Bone marrow (tissue), 2 donors: ENCODE measurements at regions not wholly inside any gene's neighbourhood (a gene's known extent, or its start where the extent isn't known, plus 50 kb on each side); places are given as distances from the start of the nearest gene placed in this dataset.
"Not testable (repeated sequence)": the region's sequence is repeated elsewhere in the genome, so short reads cannot be mapped to it uniquely, and the experiment has no call there.

Source experiments
- DNase-seq, 2 donors: peaks; one replicate each; lab custom pipeline; 2025; lab: John Stamatoyannopoulos, UW

DNA sequence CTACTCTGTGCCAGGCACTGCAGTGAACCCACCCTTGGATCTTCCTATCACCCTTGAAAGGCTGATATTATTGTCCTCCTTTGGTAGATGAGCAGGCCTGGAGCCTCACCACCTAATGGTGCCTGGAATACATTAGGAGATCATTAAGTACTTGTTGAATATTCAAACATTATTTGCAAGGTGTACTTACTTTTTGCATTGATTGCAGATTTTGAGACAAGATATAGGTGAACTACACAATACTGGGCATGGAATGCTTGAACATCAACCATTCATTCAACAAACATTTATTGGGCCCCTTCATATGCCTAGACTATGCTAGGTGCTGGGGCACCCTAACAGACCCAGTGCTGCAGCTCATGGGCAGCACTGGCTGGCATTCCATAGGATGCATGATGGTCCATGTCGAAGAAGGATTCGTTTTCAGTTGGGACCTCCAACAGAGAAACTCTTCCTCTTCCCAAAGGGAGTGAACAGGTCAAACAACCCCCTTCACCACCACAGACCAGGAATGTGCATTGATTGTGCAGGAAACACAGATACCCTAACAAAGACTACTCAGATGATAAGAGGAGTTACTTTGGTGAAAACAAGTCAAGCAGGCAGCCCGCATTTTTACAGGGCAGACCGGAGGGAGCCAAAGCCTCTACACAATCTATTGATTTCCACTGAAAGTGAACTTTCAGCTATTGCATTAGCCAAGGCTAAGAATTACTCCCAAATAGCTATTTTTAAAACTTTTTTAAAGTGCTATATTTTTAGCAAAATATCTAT, 149.6 kb upstream of the SH3BP4 start:
- no peak for DNase-seq

DNA sequence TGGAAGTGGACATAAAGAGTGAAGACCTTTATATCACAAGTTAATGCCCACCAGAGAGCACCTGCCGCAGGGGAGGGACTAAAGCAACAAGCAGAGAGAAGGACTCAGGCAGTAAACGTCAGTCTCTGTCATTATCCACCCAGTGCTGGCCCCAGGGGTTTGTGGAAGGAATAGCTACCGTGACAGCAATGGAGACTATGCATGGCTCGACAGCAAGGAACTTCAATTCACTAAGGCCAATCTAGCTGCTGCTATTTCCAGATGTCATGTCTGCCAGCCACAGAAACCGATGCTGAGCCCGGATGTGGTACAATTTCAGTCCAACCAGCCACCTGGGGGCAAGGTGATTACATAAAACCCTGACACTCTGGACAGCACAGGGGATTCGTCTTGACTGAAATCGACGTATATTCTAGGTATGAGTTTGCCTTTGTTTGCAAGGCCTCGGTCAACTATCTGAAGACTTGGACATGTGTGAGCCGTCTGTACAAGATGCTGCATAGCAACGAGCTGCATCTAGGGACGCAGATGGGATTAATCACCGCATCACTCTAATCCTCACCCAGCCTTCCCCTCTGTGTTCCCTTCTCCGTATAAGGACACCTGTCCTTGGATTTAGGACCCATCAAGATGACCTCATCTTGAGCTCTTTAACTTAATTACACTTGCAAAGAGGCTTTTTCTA, 154.1 kb upstream of the SH3BP4 start:
- DNase-seq = no peak

DNA sequence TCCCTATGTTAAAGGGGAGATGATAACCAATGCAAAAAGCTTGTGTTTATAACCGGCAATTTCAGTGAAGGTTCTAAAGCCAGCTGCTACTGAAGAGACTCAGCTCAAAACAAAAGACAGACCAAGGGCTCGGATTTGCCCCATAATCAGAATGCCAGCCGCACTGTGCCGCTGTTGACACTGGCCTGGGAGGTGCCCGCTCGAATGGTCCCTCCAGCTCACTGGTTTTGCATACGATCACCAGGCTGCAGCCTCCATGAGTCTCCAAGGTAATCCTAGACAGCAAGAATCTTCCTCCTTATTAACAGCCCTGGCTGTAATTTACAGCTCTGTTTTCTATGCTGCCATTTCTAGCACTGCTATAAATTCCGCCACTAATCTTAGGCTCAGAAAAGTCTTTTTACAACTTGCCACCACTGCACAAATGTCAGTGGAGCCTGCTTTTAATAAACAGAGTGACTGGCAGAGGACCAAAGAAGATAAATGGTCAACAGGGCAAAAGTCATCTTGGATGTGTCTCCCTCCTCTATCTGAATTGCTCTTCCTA, 155.7 kb upstream of the SH3BP4 start:
- no peak for DNase-seq

DNA sequence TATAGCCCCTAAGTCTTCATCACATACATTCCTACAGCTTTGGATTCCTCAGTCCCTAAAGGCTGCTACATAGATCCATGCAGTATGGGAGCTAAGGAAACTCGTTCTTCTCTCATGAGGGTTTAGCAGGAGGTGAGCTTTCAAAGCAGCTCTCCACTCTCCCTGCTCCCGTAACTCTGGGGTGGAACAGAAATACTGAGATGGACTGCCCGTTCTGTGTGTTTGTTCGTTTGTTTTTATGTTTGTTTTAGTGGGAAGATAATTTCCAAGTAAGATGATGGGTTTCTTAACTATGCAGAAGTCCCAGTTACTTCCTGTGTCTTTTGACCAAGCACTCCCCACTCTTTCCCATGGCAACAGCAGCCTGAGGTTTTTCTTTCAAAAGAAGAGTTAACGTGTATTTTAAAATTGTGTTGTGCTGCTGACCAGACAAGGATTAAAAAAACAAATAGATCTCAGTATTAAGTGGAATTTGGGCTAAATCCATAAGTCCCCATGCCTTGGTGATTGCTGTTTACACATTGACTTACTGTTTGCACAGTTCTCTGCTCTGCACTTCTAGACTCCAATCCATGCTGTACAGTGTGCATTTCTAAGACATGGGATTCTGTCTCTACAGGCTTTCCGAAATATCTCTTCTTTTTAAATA, 156.4 kb upstream of the SH3BP4 start:
- no peak for DNase-seq

DNA sequence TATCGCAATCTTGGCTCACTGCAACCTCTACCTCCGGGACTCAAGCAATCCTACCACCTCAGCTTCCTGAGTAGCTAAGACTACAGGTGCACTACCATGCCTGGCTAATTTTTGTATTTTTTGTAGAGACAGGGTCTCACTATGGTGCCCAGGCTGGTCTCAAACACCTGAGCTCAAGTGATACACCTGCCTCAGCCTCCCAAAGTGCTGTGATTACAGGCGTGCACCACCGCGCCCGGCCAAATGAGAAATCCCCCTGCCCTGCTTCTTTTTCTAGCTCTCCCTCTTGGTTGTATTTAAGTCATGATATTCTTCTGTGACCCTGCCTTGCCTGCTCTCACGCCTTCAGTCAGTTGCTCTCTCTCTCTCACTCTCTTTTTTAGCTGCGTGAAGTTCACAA, 157.0 kb upstream of the SH3BP4 start:
- DNase-seq = no peak

DNA sequence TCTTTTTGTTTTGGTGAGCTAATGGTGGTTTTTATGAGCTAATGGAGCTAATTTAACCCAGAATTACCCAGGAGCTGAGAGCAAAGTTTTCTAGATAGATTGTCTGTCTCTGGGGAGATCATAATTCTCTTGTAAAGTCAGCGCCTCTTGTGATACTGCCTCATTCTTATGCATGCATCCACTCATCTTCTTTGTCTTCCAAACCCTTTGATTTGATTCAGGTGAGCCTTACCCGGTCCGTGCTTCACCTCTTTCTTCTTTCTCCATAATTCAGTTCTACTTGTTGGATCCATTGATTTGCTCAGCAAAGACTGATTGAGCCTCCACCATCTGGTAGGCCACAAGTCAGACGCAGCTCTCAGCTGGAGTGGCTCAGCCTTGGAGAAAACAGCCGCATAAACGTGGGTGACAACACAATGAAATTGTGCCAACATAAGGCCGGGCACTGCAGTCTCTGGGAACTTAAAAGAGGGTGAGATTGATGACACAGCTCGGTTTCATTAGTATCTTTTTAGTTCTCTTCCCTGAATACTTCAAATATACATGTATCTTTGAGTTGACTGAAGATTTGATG, 158.5 kb upstream of the SH3BP4 start:
- no peak for DNase-seq

DNA sequence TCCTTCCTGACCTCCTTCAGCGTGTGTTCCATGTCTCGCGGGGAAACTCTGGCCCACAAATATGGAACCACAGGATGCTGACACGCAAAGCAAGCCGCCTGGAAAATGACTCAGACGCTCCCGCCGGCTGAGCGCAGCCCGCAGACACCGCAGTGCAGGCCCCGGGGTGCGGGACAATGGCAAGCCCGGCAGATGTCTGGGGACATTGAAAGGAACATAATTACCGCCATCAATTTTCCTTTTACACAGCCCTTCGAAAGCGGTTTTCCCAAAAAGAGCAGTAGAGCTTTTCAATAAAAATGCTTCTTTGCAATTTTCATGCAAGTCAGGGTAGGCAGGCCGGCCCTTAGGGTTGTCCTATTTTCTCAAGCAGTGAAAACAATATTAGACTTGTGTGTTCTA, 159.2 kb upstream of the SH3BP4 start:
- no peak for DNase-seq

DNA sequence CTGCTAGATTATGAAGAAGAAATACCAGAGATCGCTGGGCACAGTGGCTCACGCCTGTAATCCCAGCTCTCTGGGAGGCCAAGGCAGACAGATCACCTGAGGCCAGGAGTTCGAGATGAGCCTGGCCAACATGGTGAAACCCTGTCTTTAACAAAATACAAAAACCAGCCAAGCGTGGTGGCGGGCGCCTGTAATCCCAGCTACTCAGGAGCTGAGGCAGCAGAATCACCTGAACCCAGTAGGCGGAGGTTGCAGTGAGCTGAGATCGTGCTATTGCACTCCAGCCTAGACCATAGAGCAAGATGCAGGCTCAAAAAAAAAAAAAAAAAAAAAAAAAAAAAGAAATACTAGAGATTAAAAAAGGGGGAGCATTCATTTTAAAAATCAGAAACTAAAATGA, 159.7 kb upstream of the SH3BP4 start:
- DNase-seq = not testable (repeated sequence)

DNA sequence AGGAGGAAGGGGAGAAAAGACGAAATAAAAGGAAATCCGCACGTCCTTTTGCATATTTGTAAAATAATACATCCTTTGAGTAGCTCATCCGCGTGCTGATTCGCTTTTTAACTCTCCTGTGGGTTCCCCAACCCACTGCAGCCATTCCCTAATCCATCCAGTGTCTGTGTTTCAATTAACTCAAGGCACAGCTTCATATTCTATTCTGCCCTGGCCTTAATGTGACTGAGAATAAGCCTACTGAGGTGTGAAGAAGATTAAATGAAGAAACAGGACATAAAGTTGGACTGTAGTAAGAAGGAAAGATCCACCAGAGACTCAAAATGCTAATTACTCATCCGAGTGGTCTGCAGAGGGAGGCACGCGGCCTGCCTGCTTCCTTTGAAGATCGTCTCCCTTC, 161.4 kb upstream of the SH3BP4 start:
- no peak for DNase-seq

DNA sequence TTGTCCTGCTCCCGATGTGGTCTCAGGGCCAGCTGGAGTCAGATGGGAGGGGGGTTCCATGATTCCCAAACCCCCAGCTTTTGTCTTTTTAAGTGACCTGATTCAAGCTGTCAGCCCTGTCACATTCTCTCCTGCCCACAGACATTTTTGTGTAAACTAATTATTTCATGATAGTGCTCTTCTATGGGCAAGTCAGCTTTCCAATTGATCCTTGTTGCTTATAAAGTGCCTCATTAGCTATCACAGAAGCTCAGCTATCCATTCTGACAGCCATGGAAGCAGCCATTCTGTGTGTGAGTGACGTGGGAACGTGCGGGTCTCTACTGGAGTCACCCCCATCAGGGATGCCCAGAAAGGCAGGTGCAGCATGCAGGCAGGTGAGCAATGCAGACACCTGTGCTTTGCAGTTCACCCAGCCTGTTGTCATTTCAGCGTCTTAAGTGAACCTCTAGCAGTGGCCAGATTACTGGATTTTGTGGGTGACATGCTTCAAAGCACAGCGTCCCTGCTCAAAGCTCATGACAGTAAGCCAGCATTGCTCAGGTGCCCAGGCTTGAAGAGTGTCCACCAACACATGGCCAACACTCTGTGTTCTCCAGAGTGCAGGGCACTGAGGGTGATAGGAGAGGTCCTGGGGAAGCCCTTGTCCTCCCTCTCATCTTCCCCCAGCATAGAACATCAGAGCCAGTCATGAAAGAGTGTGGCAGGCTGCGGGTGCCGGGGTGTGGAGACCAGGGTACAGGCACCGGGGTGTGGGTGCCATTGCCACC, 162.1 kb upstream of the SH3BP4 start:
- no peak for DNase-seq

DNA sequence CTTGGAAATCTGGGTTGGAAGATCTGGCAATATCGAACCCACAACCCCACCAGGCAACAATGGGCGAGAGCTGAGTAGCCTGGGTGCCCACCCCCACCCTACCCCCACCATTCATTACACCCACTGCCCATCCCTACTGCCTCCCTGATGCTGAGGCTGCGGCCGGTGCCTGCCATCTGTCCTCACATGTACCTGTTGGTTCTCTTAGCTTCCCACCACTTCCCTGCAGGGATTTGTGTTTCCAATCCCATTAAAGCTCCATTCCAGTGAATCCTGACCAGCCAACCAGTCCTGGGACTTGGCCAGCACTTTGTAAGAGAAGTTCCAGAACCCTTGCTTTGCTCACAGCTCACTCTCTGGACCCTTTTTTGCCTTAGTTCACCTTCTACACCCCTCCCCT, 163.0 kb upstream of the SH3BP4 start:
- no peak for DNase-seq

DNA sequence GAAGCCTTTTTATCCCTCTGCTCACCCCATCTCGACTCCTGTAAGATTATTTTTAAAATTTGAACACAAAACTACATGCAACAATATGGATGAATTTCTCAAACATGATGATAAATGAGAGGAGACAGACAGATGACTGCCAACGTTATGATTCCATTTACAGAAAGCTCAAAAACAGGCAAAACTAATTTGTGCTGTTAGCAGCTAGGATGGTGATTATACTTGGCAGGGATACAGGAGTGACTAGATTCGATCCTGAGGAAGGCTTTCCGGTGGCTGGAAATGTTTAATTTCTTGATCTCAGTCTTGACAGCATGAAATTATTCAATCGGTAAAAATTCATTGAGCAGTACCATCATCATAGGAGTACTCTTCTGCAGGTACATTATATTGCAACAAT, 163.4 kb upstream of the SH3BP4 start:
- DNase-seq = no peak

DNA sequence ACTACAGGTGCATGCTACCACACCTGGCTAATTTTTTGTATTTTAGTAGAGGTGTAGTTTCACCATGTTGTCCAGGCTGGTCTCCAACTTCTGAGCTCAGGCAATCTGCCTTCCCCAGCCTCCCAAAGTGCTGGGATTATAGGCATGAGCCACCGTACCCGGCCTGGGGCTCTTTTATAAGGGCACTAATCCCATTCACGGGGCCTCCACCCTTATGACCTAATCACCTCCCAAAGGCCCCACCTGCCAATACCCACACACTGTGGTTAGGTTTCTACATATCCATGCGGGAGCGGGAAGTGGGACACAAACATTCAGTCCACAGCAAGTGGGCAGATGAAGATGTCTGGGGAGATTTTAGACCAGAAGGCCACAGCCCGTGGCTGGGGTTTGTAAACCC, 164.7 kb upstream of the SH3BP4 start:
- DNase-seq = no peak

DNA sequence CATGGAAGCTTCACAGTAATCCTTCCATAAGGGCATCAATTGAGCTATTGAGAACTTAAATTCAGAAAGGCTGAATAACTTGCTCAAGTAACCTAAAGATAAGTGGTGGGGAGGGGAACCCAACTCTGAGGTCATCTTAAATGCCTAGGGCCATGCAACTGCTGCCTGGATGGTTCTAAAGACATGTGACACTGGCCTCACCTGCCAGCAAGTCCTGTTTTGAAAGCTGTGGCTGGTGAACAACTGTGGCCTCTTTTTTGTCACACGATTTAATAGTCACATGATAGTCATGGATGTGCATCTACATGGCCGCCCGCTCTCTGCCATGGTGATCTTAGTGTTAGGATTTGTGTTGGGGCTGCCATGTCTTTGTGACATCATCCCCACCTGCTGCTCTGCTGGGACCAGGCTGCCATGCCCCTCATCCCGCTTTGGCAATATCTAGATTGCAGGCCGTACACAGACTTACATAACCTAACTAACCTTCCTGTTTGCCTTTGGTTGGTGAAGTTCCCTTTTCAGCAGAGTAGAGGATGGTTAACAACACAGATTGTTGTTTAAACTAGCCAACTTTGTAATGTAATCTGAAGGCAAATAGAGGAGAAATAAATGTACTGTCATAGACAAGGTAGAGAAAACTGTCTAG, 177.9 kb upstream of the SH3BP4 start:
- DNase-seq = no peak

DNA sequence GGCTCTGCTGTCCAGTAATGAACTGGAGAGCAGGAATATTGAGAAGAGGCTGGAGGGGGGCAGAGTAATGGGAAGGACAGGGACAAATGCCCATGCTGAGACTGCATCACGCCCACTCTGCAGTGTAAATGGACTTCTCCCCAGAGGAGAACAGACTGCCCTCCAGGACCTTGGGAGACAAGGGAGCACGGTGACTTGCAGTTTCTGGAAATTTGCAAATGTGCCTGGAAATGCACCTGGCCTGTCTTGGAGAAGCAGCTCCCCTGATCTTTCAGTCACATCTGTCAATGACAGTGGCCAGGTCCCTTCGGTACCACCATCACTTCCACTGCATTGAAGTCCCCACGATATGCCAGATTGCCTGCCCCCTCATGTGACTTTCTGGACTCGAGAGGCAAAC, 178.7 kb upstream of the SH3BP4 start:
- no peak for DNase-seq

DNA sequence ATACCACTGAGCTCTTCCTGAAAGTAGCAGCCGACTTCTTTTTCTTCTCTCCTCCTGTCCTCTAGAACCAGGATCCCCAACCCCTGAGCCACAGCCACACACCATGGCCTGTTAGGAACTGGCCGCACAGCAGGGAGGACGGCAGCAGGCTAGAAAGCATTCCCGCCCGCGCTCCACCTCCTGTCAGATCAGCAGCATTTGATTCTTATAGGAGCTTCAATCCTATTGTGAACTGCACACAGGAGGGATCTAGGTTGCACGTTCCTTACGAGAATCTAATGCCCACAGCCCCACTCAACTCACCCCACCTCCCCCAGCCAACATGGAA, 179.1 kb upstream of the SH3BP4 start:
- DNase-seq = no peak

DNA sequence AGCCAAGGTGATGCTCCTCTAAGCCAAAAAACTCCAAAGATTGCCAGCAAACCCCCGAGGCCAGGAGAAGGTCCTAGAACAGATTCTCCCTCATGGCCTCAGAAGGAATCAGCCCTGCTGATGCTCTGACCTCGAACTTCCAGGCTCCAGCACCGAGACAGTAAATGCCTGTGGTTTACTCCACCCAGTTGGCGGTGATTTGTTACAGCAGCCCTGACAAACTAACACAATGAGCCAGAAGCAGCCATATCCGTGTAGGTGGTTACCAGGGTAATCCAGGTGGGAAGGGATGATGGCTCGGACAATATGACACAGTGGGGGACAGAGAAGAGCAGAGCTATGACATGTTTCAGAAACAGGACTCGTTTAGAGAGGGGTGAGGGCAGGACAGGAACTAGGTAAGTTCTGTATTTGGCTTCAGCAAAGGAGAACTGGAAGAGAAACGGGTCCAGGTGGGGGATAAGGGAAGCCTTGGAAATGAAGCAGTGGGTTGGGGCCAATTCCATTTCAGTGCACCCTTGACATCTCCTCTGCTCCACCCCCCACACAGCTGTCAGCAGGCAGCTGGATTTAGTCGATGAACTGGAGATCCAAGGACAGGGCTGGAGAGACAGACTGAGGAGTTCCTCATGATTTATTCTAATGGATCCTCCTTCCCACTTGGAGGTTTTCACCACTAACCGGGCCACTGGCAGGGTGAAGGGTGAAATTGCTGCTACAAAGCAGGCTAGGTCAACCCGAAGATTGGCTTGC, 179.7 kb upstream of the SH3BP4 start:
- no peak for DNase-seq

DNA sequence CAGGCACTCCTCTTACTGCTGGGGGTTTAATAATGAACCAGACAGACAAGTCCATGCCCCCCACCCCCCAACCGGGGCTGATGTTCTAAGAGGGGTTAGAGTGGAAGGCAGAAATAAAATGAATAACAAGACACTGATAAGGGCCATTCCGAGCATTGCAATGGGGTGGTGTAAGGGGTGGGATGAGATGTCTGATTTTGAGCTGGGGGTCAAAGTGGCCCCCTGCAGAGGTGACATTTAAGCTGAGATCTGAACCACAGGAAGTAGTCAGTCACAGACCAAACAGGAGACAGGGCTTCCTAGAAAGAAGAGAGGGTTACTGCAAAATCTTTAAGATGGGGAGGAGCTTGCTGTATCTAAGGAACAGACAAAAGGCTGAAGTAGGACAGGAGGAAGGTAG, 180.6 kb upstream of the SH3BP4 start:
- no peak for DNase-seq

DNA sequence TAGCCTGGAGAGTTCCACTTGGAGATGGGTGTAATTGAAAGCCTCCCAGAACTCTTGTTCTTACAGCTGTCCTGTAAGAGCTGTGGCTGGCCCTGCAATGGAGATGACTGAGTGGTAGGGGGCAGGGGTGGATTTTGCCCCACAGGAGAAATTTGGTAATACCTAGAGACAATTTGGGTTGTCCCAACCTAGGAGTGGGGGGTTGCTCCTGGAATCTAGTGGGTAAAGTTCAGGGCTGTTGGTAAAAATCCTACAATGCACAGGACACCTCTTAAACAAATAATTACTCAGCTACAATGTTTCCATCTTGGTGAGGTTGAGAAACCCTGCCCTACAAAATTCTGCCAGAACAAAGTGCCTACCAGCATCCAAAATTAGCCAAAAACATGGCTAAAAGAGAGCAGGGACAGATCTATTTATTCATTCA, 181.1 kb upstream of the SH3BP4 start:
- DNase-seq = no peak

DNA sequence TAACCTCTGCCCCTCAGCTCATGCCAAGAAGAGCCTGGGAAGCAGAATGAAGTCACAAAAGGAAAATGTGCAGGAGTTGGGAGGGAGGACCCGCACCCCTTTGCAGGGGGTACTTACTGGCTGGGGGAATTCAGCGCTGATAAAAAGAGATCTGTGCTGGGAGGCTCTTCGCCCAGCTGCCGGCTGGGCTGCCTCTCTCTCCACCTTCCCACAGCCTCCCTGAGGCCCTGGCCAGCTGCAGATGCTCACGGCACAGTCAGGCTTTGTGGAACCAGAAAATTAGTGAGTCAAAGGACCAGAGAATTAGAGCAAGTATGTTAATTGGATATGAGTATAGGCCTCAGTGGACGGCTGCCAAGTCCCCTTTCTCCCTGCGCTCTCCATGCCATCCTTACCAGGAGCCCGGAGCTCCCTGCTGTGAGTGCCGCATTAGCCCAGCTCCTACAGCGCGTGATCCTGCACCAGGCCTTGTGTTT, 181.7 kb upstream of the SH3BP4 start:
- no peak for DNase-seq
